ENCODE measurements at regions not wholly inside any gene's neighbourhood (a gene's known extent, or its start where the extent isn't known, plus 50 kb on each side); places are given as distances from the start of the nearest gene placed in this dataset.

- ATAC-seq (ENCODE audit: low FRiP score) (no peak), DNase-seq (no peak)
- H3K27me3 ChIP-seq (ENCODE audit: control insufficient read depth in 1 of 2, insufficient read depth in 2 of 2, low read length in 1 of 2) = no peaks in the 10 kb centered on the region
- H3K4me3 ChIP-seq (ENCODE audit: low read length in 2 of 2) = no peak overlapping the region
- intact Hi-C loops (cut with DNase I) = no loop called here
- H3K27ac ChIP-seq (ENCODE audit: low read depth in 1 of 2, low read length in 2 of 2) = no peak overlapping the region
- no peaks in the 10 kb centered on the region for H3K36me3 ChIP-seq (ENCODE audit: control insufficient read depth in 1 of 2, insufficient read depth in 2 of 2, low read length in 1 of 2)
- no peaks in the 10 kb centered on the region for H3K9me3 ChIP-seq (ENCODE audit: control insufficient read depth, low read length)
- WGBS, 2 donors = 11 to 12% methylated on average over 3 of the region's 3 CpGs
- H3K4me1 ChIP-seq (ENCODE audit: control insufficient read depth in 1 of 2, insufficient read depth in 2 of 2, low read length in 2 of 2) = no peaks in the 10 kb centered on the region
These were observed 644.8 kb downstream of the HACE1 start for GRCh38 chr6:104214901-104215300.

DNA sequence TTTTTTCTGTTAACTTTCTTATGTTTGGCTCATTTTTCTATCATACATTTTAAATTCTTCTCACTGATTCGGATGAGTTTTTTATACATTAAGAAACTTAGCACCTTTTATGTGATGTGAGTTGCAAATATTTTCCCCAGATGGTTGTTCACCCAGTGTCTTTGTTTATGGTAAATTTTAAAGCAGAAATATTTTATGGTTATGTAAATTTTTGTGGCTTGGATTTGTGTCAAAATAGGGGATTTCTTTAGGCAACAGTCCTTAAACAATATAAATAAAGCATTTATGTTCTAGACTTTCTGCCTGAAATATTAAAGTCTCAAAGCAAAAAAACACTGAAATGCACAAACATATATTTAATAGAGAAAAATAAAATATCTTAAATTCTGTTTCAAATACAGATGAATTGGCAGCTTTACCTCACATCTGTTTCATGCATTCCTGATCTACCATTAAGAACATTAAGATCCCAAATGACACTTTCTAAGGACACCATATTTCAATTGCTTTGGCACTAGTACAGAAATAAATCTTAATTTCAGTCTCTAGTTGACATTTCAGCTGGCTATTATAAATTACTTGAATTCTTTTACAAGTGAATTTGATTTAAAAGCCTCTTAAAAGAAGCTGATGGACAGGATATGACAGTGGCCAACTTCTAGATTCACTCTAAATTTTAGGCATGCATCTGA lies 646.6 kb downstream of the HACE1 start:
- intact Hi-C loops (cut with DNase I) = no loop called here
- H3K4me1 ChIP-seq (ENCODE audit: control insufficient read depth in 1 of 2, insufficient read depth in 2 of 2, low read length in 2 of 2) = no peaks in the 10 kb centered on the region

DNA sequence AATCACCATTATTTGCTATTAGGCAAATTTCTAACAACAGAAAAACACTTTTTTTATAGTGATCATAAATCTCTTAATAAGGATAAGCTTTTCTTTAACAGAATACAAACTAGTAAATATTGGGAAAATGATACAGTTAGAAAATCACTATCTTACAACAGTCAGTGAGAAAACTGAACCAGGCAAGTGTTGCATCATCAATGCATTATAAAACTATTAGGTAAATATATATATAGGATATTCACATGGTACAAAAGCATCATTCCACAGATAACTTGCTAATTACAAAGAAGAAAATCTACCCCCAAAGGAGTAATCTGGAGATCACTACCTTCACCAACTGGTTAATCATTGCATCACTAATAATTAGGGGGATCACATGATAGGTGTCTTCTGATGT lies 652.1 kb downstream of the HACE1 start:
- Histone ChIP-seq H3K36me3 (ENCODE audit: control insufficient read depth in 1 of 2, insufficient read depth in 2 of 2, low read length in 1 of 2) (no peaks in the 10 kb centered on the region), H3K4me3 (ENCODE audit: low read length in 2 of 2) (no peak overlapping the region), H3K9me3 (ENCODE audit: control insufficient read depth, low read length) (no peaks in the 10 kb centered on the region), H3K4me1 (ENCODE audit: control insufficient read depth in 1 of 2, insufficient read depth in 2 of 2, low read length in 2 of 2) (no peaks in the 10 kb centered on the region), H3K27me3 (ENCODE audit: control insufficient read depth in 1 of 2, insufficient read depth in 2 of 2, low read length in 1 of 2) (no peaks in the 10 kb centered on the region), H3K27ac (ENCODE audit: low read depth in 1 of 2, low read length in 2 of 2) (no peak overlapping the region)
- intact Hi-C loops (cut with DNase I) = no loop called here
- no peak for DNase-seq
- no peak for ATAC-seq (ENCODE audit: low FRiP score)

More for the DNA sequence above, 646.6 kb downstream of the HACE1 start:
- no peak overlapping the region for H3K27ac ChIP-seq (ENCODE audit: low read depth in 1 of 2, low read length in 2 of 2)
- H3K4me3 ChIP-seq (ENCODE audit: low read length in 2 of 2) = no peak overlapping the region
- DNase-seq (no peak), ATAC-seq (ENCODE audit: low FRiP score) (no peak)
- no peaks in the 10 kb centered on the region for H3K36me3 ChIP-seq (ENCODE audit: control insufficient read depth in 1 of 2, insufficient read depth in 2 of 2, low read length in 1 of 2)
- H3K9me3 ChIP-seq (ENCODE audit: control insufficient read depth, low read length) = no peaks in the 10 kb centered on the region
- H3K27me3 ChIP-seq (ENCODE audit: control insufficient read depth in 1 of 2, insufficient read depth in 2 of 2, low read length in 1 of 2) = no peaks in the 10 kb centered on the region
- 95 to 96% methylated on average over 1 of the region's 1 CpG for WGBS, 2 donors

GRCh38 chr6:104201557-104201956 lies 658.2 kb downstream of the HACE1 start:
- intact Hi-C loops (cut with DNase I) = no loop called here
- no peaks in the 10 kb centered on the region for H3K9me3 ChIP-seq (ENCODE audit: control insufficient read depth, low read length)
- H3K36me3 ChIP-seq (ENCODE audit: control insufficient read depth in 1 of 2, insufficient read depth in 2 of 2, low read length in 1 of 2) = no peaks in the 10 kb centered on the region
- H3K4me3 ChIP-seq (ENCODE audit: low read length in 2 of 2) = no peak overlapping the region
- H3K27me3 ChIP-seq (ENCODE audit: control insufficient read depth in 1 of 2, insufficient read depth in 2 of 2, low read length in 1 of 2) = no peaks in the 10 kb centered on the region
- no peaks in the 10 kb centered on the region for H3K4me1 ChIP-seq (ENCODE audit: control insufficient read depth in 1 of 2, insufficient read depth in 2 of 2, low read length in 2 of 2)
- DNase-seq (no peak), ATAC-seq (ENCODE audit: low FRiP score) (no peak)
- 87 to 95% methylated on average over 2 of the region's 2 CpGs for WGBS, 2 donors
- H3K27ac ChIP-seq (ENCODE audit: low read depth in 1 of 2, low read length in 2 of 2) = no peak overlapping the region

DNA sequence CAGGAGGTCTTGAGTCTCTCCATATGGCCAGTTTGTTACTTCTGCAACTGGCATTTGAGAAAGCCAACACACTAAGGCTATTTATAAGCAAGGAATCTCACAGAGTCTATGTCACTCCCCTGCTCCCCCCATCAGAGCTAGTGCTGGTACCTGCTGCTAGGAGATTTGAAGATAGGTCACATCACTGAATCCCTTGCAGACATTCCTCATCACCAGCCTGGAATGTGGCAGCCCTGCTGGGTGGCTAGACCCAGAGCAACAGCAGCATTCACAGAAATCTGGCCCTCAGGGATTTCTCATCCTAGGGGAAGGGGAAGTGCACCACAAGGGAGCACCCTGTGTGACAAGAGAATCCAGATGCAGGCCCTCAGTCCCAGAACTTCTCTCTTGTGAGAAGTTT lies 672.1 kb downstream of the HACE1 start:
- intact Hi-C loops (cut with DNase I) = no loop called here
- H3K27ac ChIP-seq (ENCODE audit: low read depth in 1 of 2, low read length in 2 of 2) = no peak overlapping the region
- H3K4me1 ChIP-seq (ENCODE audit: control insufficient read depth in 1 of 2, insufficient read depth in 2 of 2, low read length in 2 of 2) = no peaks in the 10 kb centered on the region
- DNase-seq (no peak), ATAC-seq (ENCODE audit: low FRiP score) (no peak)
- no peaks in the 10 kb centered on the region for H3K9me3 ChIP-seq (ENCODE audit: control insufficient read depth, low read length)
- no peaks in the 10 kb centered on the region for H3K36me3 ChIP-seq (ENCODE audit: control insufficient read depth in 1 of 2, insufficient read depth in 2 of 2, low read length in 1 of 2)
- H3K27me3 ChIP-seq (ENCODE audit: control insufficient read depth in 1 of 2, insufficient read depth in 2 of 2, low read length in 1 of 2) = no peaks in the 10 kb centered on the region
- H3K4me3 ChIP-seq (ENCODE audit: low read length in 2 of 2) = no peak overlapping the region

GRCh38 chr6:104186831-104187230 lies 672.9 kb downstream of the HACE1 start:
- intact Hi-C loops (cut with DNase I) = no loop called here
- DNase-seq = no peak
- Histone ChIP-seq H3K36me3 (ENCODE audit: control insufficient read depth in 1 of 2, insufficient read depth in 2 of 2, low read length in 1 of 2) (no peaks in the 10 kb centered on the region), H3K9me3 (ENCODE audit: control insufficient read depth, low read length) (no peaks in the 10 kb centered on the region), H3K27ac (ENCODE audit: low read depth in 1 of 2, low read length in 2 of 2) (no peak overlapping the region), H3K4me3 (ENCODE audit: low read length in 2 of 2) (no peak overlapping the region), H3K27me3 (ENCODE audit: control insufficient read depth in 1 of 2, insufficient read depth in 2 of 2, low read length in 1 of 2) (no peaks in the 10 kb centered on the region), H3K4me1 (ENCODE audit: control insufficient read depth in 1 of 2, insufficient read depth in 2 of 2, low read length in 2 of 2) (no peaks in the 10 kb centered on the region)
- no peak for ATAC-seq (ENCODE audit: low FRiP score)
- WGBS, 2 donors = 56 to 62% methylated on average over 3 of the region's 3 CpGs

DNA sequence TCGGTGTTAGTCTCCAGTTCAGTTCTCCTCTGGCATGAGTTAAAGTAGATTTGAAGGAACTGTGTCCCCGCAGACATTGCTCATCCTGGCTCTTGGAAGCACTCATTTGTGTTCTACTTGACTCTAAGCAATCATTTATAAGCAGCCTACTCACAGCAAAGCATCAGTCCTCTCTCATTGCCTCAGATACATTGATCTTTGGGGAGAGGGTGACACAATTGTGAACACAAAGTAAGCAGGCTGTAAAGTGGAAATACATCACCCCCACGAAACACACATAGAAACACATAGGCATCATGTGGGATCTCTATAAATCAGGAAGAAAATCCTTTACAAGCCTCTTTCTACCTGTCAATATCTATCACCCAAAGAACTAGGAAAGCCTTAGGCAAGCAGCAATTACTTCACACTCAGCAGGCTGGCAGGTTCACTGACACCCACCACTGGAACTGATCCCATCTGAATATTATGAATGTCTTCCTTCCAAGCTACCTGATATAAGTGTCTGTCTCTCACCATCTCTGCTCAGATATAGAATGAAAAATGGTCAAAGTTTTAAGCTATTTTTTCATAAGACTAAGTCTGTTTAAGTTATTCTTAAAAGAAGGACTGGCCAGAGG lies 675.8 kb downstream of the HACE1 start:
- no peak overlapping the region for H3K4me3 ChIP-seq (ENCODE audit: low read length in 2 of 2)
- 84 to 85% methylated on average over 3 of the region's 3 CpGs for WGBS, 2 donors
- H3K27me3 ChIP-seq (ENCODE audit: control insufficient read depth in 1 of 2, insufficient read depth in 2 of 2, low read length in 1 of 2) = no peaks in the 10 kb centered on the region
- DNase-seq = no peak
- no peaks in the 10 kb centered on the region for H3K4me1 ChIP-seq (ENCODE audit: control insufficient read depth in 1 of 2, insufficient read depth in 2 of 2, low read length in 2 of 2)
- intact Hi-C loops (cut with DNase I) = no loop called here
- no peaks in the 10 kb centered on the region for H3K36me3 ChIP-seq (ENCODE audit: control insufficient read depth in 1 of 2, insufficient read depth in 2 of 2, low read length in 1 of 2)
- no peak for ATAC-seq (ENCODE audit: low FRiP score)
- no peaks in the 10 kb centered on the region for H3K9me3 ChIP-seq (ENCODE audit: control insufficient read depth, low read length)
- no peak overlapping the region for H3K27ac ChIP-seq (ENCODE audit: low read depth in 1 of 2, low read length in 2 of 2)

DNA sequence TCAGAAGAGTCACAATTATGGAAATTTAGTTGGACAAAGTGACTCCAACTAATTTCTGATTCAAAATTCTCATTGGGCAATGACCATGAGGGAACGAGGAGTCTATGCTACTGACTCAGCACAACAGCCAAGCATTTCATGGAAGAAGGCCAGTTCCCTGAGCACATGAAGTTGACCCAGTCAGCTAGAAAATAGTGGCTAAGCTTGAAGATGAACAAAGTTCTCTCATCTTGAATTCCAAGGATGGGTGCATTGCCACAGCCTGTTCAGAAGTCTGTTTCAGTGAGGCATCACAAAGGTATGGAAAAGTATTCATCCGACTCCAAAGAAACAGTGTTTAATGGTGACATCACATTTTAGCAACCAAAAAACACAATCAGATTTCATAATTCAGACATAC lies 676.9 kb downstream of the HACE1 start:
- H3K36me3 ChIP-seq (ENCODE audit: control insufficient read depth in 1 of 2, insufficient read depth in 2 of 2, low read length in 1 of 2) = no peaks in the 10 kb centered on the region
- no peak overlapping the region for H3K27ac ChIP-seq (ENCODE audit: low read depth in 1 of 2, low read length in 2 of 2)
- no peaks in the 10 kb centered on the region for H3K27me3 ChIP-seq (ENCODE audit: control insufficient read depth in 1 of 2, insufficient read depth in 2 of 2, low read length in 1 of 2)
- intact Hi-C loops (cut with DNase I) = no loop called here
- DNase-seq (no peak), ATAC-seq (ENCODE audit: low FRiP score) (no peak)
- 51 to 52% methylated on average over 2 of the region's 2 CpGs for WGBS, 2 donors
- no peaks in the 10 kb centered on the region for H3K4me1 ChIP-seq (ENCODE audit: control insufficient read depth in 1 of 2, insufficient read depth in 2 of 2, low read length in 2 of 2)
- no peak overlapping the region for H3K4me3 ChIP-seq (ENCODE audit: low read length in 2 of 2)
- no peaks in the 10 kb centered on the region for H3K9me3 ChIP-seq (ENCODE audit: control insufficient read depth, low read length)

- no peaks in the 10 kb centered on the region for H3K4me1 ChIP-seq (ENCODE audit: control insufficient read depth in 1 of 2, insufficient read depth in 2 of 2, low read length in 2 of 2)
- H3K9me3 ChIP-seq (ENCODE audit: control insufficient read depth, low read length) = no peaks in the 10 kb centered on the region
- ATAC-seq (ENCODE audit: low FRiP score) (no peak), DNase-seq (no peak)
- no peak overlapping the region for H3K27ac ChIP-seq (ENCODE audit: low read depth in 1 of 2, low read length in 2 of 2)
- no peak overlapping the region for H3K4me3 ChIP-seq (ENCODE audit: low read length in 2 of 2)
- no peaks in the 10 kb centered on the region for H3K27me3 ChIP-seq (ENCODE audit: control insufficient read depth in 1 of 2, insufficient read depth in 2 of 2, low read length in 1 of 2)
- 87 to 95% methylated on average over 1 of the region's 1 CpG for WGBS, 2 donors
- intact Hi-C loops (cut with DNase I) = no loop called here
- H3K36me3 ChIP-seq (ENCODE audit: control insufficient read depth in 1 of 2, insufficient read depth in 2 of 2, low read length in 1 of 2) = no peaks in the 10 kb centered on the region
These were observed 686.1 kb downstream of the HACE1 start for GRCh38 chr6:104173668-104174067.
